Activated CD8-positive, alpha-beta T cell treated with anti-CD3 and anti-CD28 coated beads for 36 hours (primary cell): ENCODE measurements at regions not wholly inside any gene's neighbourhood (a gene's known extent, or its start where the extent isn't known, plus 50 kb on each side); places are given as distances from the start of the nearest gene placed in this dataset.

Experiments
- ATAC-seq: fragments of 200-7000 bp; cut with Tn5 transposase; one replicate; pipeline ENCODE4 v1.10.0; 2021; ENCODE audit warnings: mild to moderate bottlenecking, moderate library complexity
- CTCF ChIA-PET: fragments of 350-600 bp; sonication (Branson Sonifier 250); formaldehyde crosslinking; loops from one replicate; lab custom pipeline; 2021; ENCODE audit warnings: antibody characterized with exemption; lab: Charles Lee
- POLR2A ChIA-PET: fragments of 350-600 bp; sonication (Branson Sonifier 250); formaldehyde crosslinking; loops from one replicate; lab custom pipeline; 2021; ENCODE audit warnings: antibody characterized with exemption; lab: Charles Lee
- DNase-seq: peaks from one replicate; pipeline ENCODE4 v3.0.0-alpha.2; 2020
- H3K27ac Mint-ChIP-seq: one replicate; pipeline ENCODE4 v1.8.0; 2021; ENCODE audit warnings: mild to moderate bottlenecking, mixed read lengths
- H3K27me3 Mint-ChIP-seq: one replicate; pipeline ENCODE4 v1.8.0; 2021; ENCODE audit warnings: mixed read lengths
- H3K36me3 Mint-ChIP-seq: one replicate; pipeline ENCODE4 v1.8.0; 2021; ENCODE audit warnings: low read depth, mixed read lengths
- H3K4me1 Mint-ChIP-seq: one replicate; pipeline ENCODE4 v1.8.0; 2021; ENCODE audit warnings: low read depth, mixed read lengths
- H3K4me3 Mint-ChIP-seq: one replicate; pipeline ENCODE4 v1.8.0; 2021; ENCODE audit warnings: mild to moderate bottlenecking, moderate library complexity, mixed read lengths
- H3K9me3 Mint-ChIP-seq: one replicate; pipeline ENCODE4 v1.8.0; 2021; ENCODE audit warnings: mixed read lengths
- CTCF ChIP-seq: fragments of 200-600 bp; IDR thresholded peaks from one replicate; pipeline ENCODE4 v1.8.0; 2022; ENCODE audit warnings: antibody characterized with exemption, mild to moderate bottlenecking
- intact Hi-C: fragments of 100-400 bp; cut with micrococcal nuclease; formaldehyde crosslinking; loops from one replicate; pipeline ENCODE4 v1.10.0; 2022

GRCh38 chr13:107713314-107713713 lies 502.0 kb downstream of the LIG4 start:
- ATAC-seq (no peak), DNase-seq (no peak)
- Mint-ChIP-seq H3K27ac (no peak overlapping the region), H3K4me1 (no peaks in the 10 kb centered on the region), H3K9me3 (no peaks in the 10 kb centered on the region), H3K4me3 (no peak overlapping the region), H3K27me3 (no peaks in the 10 kb centered on the region), H3K36me3 (no peaks in the 10 kb centered on the region)
- POLR2A ChIA-PET = no interaction called here
- CTCF ChIA-PET = no interaction called here
- intact Hi-C loops = no loop called here
- no peak for TF ChIP-seq CTCF

GRCh38 chr13:107712145-107712860 lies 503.0 kb downstream of the LIG4 start:
- ATAC-seq (no peak), DNase-seq (no peak)
- Mint-ChIP-seq H3K27ac (no peak overlapping the region), H3K27me3 (no peaks in the 10 kb centered on the region), H3K36me3 (no peaks in the 10 kb centered on the region), H3K4me1 (no peaks in the 10 kb centered on the region), H3K4me3 (no peak overlapping the region), H3K9me3 (no peaks in the 10 kb centered on the region)
- ChIA-PET CTCF (no interaction called here), POLR2A (no interaction called here)
- intact Hi-C loops = no loop called here
- TF ChIP-seq CTCF = no peak

- POLR2A ChIA-PET = no interaction called here
Measured at GRCh38 chr13:107690181-107690580, 525.2 kb downstream of the LIG4 start.

DNA sequence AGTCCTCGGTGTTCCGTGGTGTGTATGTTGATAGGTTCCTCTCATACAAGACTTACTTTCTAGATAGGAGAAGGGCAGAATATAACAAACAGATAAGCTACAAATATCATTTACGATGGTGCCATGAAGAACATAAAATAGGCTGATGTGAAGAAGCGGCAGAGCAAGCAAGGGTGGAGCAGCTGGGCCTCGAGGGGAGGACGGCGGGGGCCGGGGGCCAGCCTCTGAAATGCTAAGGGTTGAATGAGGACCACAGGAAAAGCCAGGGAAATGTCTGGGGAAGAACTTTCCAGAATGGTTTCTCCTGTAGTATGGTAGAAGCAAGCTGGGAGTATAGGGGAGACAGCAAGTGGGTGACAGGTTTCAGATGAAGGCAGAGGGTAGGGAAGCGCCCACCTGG lies 529.5 kb downstream of the LIG4 start:
- Mint-ChIP-seq H3K4me3 (no peak overlapping the region), H3K27ac (no peak overlapping the region), H3K27me3 (no peaks in the 10 kb centered on the region), H3K4me1 (no peaks in the 10 kb centered on the region), H3K36me3 (no peaks in the 10 kb centered on the region), H3K9me3 (peaks cover 4% of the 10 kb centered on the region)
- CTCF ChIA-PET = no interaction called here
- ATAC-seq (no peak), DNase-seq (no peak)
- POLR2A ChIA-PET = no interaction called here
- no peak for TF ChIP-seq CTCF
- intact Hi-C loops = no loop called here

More at GRCh38 chr13:107690181-107690580, 525.2 kb downstream of the LIG4 start:
- Mint-ChIP-seq H3K9me3 (peaks cover 4% of the 10 kb centered on the region), H3K27ac (no peak overlapping the region), H3K4me1 (no peaks in the 10 kb centered on the region), H3K27me3 (no peaks in the 10 kb centered on the region), H3K4me3 (no peak overlapping the region), H3K36me3 (no peaks in the 10 kb centered on the region)
- intact Hi-C loops = no loop called here
- CTCF ChIA-PET = no interaction called here
- DNase-seq (no peak), ATAC-seq (no peak)
- no peak for TF ChIP-seq CTCF

GRCh38 chr13:107681600-107681999 lies 533.7 kb downstream of the LIG4 start:
- H3K27me3 Mint-ChIP-seq = no peaks in the 10 kb centered on the region
- no peak for TF ChIP-seq CTCF
- H3K9me3 Mint-ChIP-seq = peaks cover under 1% of the 10 kb centered on the region
- DNase-seq (no peak), ATAC-seq (no peak)
- intact Hi-C loops = no loop called here
- H3K36me3 Mint-ChIP-seq = no peaks in the 10 kb centered on the region
- H3K27ac Mint-ChIP-seq = no peak overlapping the region
- no peak overlapping the region for H3K4me3 Mint-ChIP-seq
- no peaks in the 10 kb centered on the region for H3K4me1 Mint-ChIP-seq
- CTCF ChIA-PET = no interaction called here
- POLR2A ChIA-PET = no interaction called here
